Retinal pigment epithelial cell (primary cell): ENCODE measurements at regions not wholly inside any gene's neighbourhood (a gene's known extent, or its start where the extent isn't known, plus 50 kb on each side); places are given as distances from the start of the nearest gene placed in this dataset.

Experiments used
- DNase-seq: peaks from one replicate; pipeline ENCODE4 v3.0.0-alpha.2; 2010; ENCODE audit warnings: low read depth
- H3K4me3 ChIP-seq: 2 replicates; pipeline ENCODE4 v1.5.1; 2011; ENCODE audit warnings: mild to moderate bottlenecking, low read length, control low read depth, moderate library complexity
- TF ChIP-seq, protein P1 (sequence below): conservative IDR thresholded peaks from 2 replicates; pipeline ENCODE4 v1.5.1; 2011; ENCODE audit warnings: low read depth, low read length, control low read depth, inconsistent platforms

GRCh38 chr4:175929932-175930331, 117.9 kb upstream of the GPM6A start:
- TF ChIP-seq, protein P1, sequence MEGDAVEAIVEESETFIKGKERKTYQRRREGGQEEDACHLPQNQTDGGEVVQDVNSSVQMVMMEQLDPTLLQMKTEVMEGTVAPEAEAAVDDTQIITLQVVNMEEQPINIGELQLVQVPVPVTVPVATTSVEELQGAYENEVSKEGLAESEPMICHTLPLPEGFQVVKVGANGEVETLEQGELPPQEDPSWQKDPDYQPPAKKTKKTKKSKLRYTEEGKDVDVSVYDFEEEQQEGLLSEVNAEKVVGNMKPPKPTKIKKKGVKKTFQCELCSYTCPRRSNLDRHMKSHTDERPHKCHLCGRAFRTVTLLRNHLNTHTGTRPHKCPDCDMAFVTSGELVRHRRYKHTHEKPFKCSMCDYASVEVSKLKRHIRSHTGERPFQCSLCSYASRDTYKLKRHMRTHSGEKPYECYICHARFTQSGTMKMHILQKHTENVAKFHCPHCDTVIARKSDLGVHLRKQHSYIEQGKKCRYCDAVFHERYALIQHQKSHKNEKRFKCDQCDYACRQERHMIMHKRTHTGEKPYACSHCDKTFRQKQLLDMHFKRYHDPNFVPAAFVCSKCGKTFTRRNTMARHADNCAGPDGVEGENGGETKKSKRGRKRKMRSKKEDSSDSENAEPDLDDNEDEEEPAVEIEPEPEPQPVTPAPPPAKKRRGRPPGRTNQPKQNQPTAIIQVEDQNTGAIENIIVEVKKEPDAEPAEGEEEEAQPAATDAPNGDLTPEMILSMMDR = no peak
- H3K4me3 ChIP-seq = no peak overlapping the region
- no peak for DNase-seq

DNA sequence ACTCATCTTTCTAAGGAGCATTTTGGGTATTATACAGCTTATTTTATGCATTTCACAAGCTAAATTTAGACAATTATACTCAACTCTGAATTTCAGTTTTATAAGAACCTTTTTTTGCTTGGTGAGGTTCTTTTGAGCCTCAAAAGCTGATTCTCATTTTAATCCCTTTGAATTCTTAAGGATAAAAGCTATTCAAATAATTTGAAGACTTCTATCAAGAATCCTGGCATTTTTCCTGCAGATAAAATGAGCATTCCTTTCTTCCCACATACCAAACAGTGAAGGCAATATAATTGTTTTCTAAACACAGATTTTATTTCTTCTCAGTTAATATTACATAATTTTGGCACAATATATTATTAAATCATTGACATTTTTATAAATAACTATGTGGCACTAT, 118.4 kb upstream of the GPM6A start:
- TF ChIP-seq, protein P1 = no peak
- no peak overlapping the region for H3K4me3 ChIP-seq
- DNase-seq = peak; percentile 47

DNA sequence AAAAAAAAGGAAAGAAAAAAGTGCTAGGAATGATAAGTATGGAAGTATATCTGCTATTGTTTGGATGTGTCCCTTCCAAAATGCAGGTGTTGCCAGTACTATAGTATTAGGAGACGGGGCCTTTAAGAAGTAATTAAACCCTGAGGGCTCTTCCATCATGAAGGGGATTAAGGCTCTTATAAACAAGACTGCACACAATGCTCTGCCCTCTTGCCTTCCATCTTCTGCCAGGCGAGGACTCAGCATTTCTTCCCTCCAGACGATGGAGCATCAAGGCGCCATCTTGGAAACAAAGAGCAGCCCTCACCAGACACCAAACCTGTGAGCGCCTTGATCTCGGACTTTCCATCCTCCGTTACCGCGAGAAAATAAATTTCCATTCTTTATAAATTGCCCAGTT, 120.1 kb upstream of the GPM6A start:
- no peak overlapping the region for H3K4me3 ChIP-seq
- TF ChIP-seq, protein P1 = no peak
- no peak for DNase-seq

GRCh38 chr4:175934506-175934905, 122.4 kb upstream of the GPM6A start:
- no peak overlapping the region for H3K4me3 ChIP-seq
- TF ChIP-seq, protein P1 = no peak
- no peak for DNase-seq

DNA sequence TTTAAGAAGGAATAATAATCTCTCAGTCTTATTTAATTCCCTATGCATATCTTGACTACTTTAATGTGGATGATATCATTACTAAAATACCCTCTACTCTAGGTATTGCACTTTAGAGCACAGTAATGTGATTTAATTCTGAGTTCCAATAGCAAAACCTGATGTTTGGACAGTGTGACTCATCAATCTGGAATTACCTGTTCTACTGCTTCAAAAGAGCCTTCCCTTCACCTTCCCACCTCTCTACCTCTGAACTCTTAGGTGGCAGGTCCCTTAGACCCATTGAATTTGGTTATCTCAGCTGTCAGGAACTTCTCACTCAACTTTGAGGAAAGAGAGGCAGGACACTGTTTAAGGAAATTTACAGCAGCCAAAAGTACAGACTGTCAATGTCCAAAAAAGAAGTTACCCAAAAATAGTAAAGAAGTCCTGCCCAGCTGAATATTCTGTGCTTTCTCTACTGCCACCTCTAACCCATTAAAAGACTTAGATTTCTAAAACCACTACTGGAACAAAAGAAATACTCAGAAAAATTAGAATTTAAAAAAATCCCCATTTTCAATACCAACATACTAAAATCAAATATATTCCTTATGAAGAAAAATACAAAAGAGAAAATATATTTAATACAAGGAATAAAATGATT, 123.1 kb upstream of the GPM6A start:
- no peak for DNase-seq
- H3K4me3 ChIP-seq = no peak overlapping the region
- TF ChIP-seq, protein P1 = no peak

DNA sequence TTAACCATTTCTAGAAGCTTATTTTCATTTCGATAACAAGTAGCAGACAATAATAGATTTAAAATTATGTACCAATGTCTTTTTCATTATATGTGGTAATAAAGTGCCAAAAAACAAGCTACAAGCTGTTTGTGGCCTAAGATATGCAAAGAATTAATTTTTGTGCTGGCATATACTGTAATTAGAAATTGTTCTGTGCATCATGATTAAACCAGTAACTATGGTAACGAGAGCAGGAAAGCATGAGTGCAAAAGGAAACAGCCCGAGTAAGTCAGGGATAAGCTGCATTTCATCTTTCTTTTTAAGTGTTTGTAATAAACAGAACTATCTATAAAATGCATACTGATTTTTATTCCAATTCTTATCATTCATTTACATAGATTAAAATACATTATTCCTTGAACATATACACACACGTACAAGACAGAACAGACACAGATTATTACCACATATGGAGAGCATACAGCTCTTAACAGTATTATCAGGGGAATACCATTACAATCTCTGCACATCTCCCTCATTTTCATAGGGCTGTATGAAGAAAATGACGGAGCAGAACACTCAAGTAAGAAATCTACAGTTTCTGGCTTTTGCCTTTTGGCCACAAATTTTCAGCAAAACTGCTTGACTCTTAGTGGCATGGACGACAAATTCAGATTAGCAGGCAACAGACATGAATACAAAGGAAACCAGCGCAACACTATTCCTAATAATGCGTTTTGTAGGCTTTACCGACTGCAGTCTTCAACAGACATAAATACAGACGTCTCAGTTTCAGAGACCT, 121.3 kb upstream of the WDR17 start:
- no peak for DNase-seq
- no peak overlapping the region for H3K4me3 ChIP-seq
- TF ChIP-seq, protein P1 = no peak
